Stomach (tissue), 4 donors: ENCODE measurements at regions not wholly inside any gene's neighbourhood (a gene's known extent, or its start where the extent isn't known, plus 50 kb on each side); places are given as distances from the start of the nearest gene placed in this dataset.

Experiments
- CTCF ChIP-seq, 7 experiments: fragments of 450-650 bp in 4 of 7; fragments of 200-600 bp in 3 of 7; sonication (generic) in 3 of 7; IDR thresholded peaks; one replicate each; pipeline ENCODE4 v1.5.1; 2016 to 2019; ENCODE audit warnings: antibody characterized with exemption in 7 of 7, control low read depth in 2 of 7, mild to moderate bottlenecking in 1 of 7
- EP300 ChIP-seq: sonication (generic); formaldehyde crosslinking; IDR thresholded peaks from one replicate; pipeline ENCODE4 v1.6.1; 2017; ENCODE audit warnings: antibody characterized with exemption
- POLR2A ChIP-seq, 4 donors: fragments of 450-650 bp; IDR thresholded peaks; one replicate each; pipeline ENCODE4 v1.6.1; 2016; ENCODE audit warnings: antibody characterized with exemption in 4 of 4, control low read depth in 2 of 4, mild to moderate bottlenecking in 1 of 4, moderate library complexity in 1 of 4

DNA sequence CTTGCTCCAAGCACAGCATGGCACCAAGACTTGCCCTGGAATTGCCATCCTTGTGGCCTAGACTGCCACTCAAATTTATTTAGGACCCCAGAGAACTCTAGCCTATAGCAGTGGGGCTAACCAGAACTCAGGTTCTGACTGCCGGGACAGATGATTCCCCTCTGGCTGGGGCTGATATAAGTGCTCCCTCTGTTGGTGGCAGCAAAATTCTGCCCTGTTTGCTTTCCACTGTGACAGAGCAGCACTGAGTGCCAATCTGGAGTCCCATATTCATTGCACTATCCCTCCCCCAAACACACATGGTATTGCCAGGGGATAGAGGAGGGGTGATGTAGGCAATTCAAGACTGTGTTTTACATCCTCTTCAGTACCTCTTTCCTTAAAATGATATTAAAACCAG lies 1081.9 kb downstream of the FAT4 start:
- TF ChIP-seq CTCF (IDR thresholded peaks at IDR 0.05) (no peak), POLR2A (IDR thresholded peaks at IDR 0.05) (no peak), EP300 (no peak)
